ENCODE measurements at regions not wholly inside any gene's neighbourhood (a gene's known extent, or its start where the extent isn't known, plus 50 kb on each side); places are given as distances from the start of the nearest gene placed in this dataset.

- TF ChIP-seq CTCF (IDR thresholded peaks at IDR 0.05; ENCODE audit: low read depth, low read length) (no peak), EZH2phosphoT487 (IDR thresholded peaks at IDR 0.05; ENCODE audit: low read depth) (no peak)
These were observed 111.0 kb downstream of the GYPC start for GRCh38 chr2:126766969-126767296.
